ENCODE measurements at regions not wholly inside any gene's neighbourhood (a gene's known extent, or its start where the extent isn't known, plus 50 kb on each side); places are given as distances from the start of the nearest gene placed in this dataset.

DNA sequence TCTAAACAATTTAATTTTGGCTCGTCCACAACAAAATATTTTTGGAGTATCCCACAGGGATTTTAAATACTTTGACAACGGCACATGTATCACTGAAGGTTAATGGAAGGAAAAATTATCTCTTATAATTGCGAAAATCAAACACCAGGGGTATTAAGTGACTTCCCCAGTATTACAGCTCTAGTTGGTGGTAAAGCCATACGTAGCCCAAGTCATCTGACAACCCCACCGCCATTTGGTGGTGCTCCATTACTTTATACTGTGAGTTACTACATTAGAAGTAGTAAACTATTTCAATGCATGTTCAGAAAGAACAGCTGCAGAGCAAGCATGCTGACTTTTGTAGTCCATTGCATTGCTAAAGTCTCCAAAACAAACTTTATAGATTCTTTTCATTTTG, 179.7 kb downstream of the HGF start:
- H3K4me3 ChIP-seq, result no peak overlapping the region
- no peaks in the 10 kb centered on the region for H3K9me3 ChIP-seq
- no peak overlapping the region for H3K27ac ChIP-seq
- TF ChIP-seq, protein P1, sequence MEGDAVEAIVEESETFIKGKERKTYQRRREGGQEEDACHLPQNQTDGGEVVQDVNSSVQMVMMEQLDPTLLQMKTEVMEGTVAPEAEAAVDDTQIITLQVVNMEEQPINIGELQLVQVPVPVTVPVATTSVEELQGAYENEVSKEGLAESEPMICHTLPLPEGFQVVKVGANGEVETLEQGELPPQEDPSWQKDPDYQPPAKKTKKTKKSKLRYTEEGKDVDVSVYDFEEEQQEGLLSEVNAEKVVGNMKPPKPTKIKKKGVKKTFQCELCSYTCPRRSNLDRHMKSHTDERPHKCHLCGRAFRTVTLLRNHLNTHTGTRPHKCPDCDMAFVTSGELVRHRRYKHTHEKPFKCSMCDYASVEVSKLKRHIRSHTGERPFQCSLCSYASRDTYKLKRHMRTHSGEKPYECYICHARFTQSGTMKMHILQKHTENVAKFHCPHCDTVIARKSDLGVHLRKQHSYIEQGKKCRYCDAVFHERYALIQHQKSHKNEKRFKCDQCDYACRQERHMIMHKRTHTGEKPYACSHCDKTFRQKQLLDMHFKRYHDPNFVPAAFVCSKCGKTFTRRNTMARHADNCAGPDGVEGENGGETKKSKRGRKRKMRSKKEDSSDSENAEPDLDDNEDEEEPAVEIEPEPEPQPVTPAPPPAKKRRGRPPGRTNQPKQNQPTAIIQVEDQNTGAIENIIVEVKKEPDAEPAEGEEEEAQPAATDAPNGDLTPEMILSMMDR (IDR thresholded peaks at IDR 0.05), result no peak
- intact Hi-C loops (cut with DNase I), result loop anchor here in 1 of 10 donors (10.0 kb wide), 1 partner anchor 65 kb away; no protein-coding TSS in a partner anchor
- H3K27me3 ChIP-seq, result no peaks in the 10 kb centered on the region
- H3K4me1 ChIP-seq, result no peaks in the 10 kb centered on the region
- no peak for DNase-seq
- no peaks in the 10 kb centered on the region for H3K36me3 ChIP-seq
- no peak for ATAC-seq
- WGBS, 2 donors, result 62 to 64% methylated on average over 5 of the region's 5 CpGs

DNA sequence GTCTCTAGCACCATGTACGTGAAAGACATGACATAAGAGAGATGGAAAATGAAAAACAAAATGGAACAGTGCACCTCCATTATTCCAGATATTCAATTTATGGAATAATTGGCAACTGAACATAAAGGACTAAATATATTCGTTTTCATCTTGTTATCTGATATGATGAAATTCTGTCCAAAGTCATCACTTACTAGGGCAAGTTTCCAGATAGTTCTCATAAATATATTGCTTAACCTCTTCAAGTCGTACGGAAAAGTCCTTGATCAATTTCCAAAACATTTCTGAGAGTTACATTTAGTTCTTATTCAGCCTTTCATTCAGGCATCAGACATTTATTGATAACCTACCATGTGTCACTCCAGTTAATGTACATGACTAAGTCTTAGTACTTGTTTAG, 185.2 kb downstream of the HGF start:
- 65 to 71% methylated on average over 4 of the region's 4 CpGs for WGBS, 2 donors
- no peak for ATAC-seq
- TF ChIP-seq, protein P1 (IDR thresholded peaks at IDR 0.05), result no peak
- intact Hi-C loops (cut with DNase I), result loop anchor here in 1 of 10 donors (10.0 kb wide), 1 partner anchor 50 kb away; no protein-coding TSS in a partner anchor
- no peak for DNase-seq
- H3K27me3 ChIP-seq, result no peaks in the 10 kb centered on the region
- H3K4me3 ChIP-seq, result no peak overlapping the region
- H3K9me3 ChIP-seq, result no peaks in the 10 kb centered on the region
- no peaks in the 10 kb centered on the region for H3K4me1 ChIP-seq
- H3K27ac ChIP-seq, result no peak overlapping the region
- no peaks in the 10 kb centered on the region for H3K36me3 ChIP-seq

DNA sequence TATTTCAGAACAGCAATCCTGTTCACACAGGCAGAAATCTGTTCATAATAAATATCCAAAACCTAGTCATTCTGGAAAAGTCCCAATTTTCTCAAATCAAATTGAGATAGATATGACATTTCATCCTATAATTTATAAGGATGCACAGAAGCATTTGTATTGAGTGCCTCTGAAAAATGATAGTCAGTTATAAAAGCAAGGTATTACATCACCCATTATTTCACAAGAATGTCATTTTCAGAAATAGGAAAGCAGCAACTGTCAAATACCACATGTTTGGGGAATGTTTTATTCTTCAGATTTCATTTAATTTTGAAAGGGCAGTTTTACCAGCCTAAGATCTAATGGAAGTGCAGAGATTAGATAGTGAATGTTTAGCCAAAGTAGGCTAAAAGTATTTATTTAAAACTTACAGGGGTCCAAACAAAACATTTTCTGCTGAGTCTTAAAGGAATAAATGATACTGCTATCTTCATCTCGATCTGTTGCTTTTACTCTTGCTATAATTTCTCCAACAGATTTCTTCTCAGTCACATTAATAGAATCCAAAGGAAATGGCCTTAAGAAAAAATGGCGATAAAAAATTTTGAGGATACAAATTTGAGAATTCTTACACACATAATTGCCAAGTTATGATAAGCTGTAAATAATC, 185.8 kb downstream of the HGF start:
- DNase-seq, result no peak
- 72 to 78% methylated on average over 2 of the region's 2 CpGs for WGBS, 2 donors
- Histone ChIP-seq H3K36me3 (no peaks in the 10 kb centered on the region), H3K27ac (no peak overlapping the region), H3K9me3 (no peaks in the 10 kb centered on the region), H3K4me3 (no peak overlapping the region), H3K27me3 (no peaks in the 10 kb centered on the region), H3K4me1 (no peaks in the 10 kb centered on the region)
- intact Hi-C loops (cut with DNase I), result loop anchor here in 1 of 10 donors (10.0 kb wide), 1 partner anchor 49 kb away; no protein-coding TSS in a partner anchor
- TF ChIP-seq, protein P1 (IDR thresholded peaks at IDR 0.05), result no peak
- no peak for ATAC-seq

DNA sequence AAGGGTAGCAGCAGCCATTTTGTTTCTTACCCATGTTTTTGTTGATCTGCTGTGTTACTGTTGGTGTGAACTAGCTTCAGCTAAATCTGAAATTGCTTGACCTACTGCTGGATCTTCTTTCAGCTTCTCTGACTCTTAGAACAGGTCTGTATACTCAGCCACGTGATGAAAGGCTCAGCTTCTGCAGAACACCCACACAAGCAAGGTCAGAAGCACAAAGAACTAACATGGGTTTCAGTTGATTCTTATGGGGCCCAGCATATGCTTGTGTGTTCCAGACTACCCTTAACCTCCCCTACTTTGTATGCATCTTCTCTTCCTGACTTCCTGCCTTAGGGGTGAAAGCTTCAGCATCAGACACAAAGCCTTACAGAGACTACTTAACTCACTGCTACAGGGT, 186.8 kb downstream of the HGF start:
- Histone ChIP-seq H3K9me3 (no peaks in the 10 kb centered on the region), H3K36me3 (no peaks in the 10 kb centered on the region), H3K4me3 (no peak overlapping the region), H3K4me1 (no peaks in the 10 kb centered on the region), H3K27ac (no peak overlapping the region), H3K27me3 (no peaks in the 10 kb centered on the region)
- WGBS, 2 donors, result 71 to 77% methylated on average over 1 of the region's 1 CpG
- DNase-seq, result no peak
- TF ChIP-seq, protein P1 (IDR thresholded peaks at IDR 0.05), result no peak
- intact Hi-C loops (cut with DNase I), result loop anchor here in 1 of 10 donors (10.0 kb wide), 1 partner anchor 48 kb away; no protein-coding TSS in a partner anchor
- ATAC-seq, result no peak

All from heart right ventricle (tissue), 16 donors.